ENCODE measurements at regions not wholly inside any gene's neighbourhood (a gene's known extent, or its start where the extent isn't known, plus 50 kb on each side); places are given as distances from the start of the nearest gene placed in this dataset.

DNA sequence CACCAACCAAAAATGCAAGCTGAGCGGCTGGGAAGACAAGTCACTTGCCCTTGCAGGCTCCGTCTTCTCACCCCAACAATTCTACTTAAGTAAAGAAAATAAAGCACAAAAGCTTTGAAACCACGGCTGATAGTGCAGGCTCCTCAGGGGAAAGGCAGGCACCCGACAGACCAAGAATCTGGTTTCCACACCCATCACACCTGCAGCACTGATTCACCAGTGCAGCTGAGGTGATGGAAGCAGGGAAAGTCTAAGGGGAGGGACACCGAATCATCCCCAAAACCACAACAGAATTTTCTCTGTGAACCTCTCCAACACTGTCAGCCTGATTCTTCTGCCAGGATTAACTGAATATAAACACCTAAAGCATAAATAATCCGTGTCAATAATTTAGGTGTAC is 62.0 kb upstream of the NSMCE3 start:
- no peaks in the 10 kb centered on the region for H3K36me3 ChIP-seq (ENCODE audit: control insufficient read depth in 2 of 2, extremely low read depth in 1 of 2, insufficient read depth in 2 of 2, low read length in 2 of 2)
- no peaks in the 10 kb centered on the region for H3K4me1 ChIP-seq (ENCODE audit: control insufficient read depth, extremely low read depth, insufficient read depth, low read length)
- H3K9me3 ChIP-seq (ENCODE audit: control insufficient read depth, low read depth, low read length) = no peaks in the 10 kb centered on the region
- DNase-seq (ENCODE audit: low read depth, low spot score) = no peak
- no peak overlapping the region for H3K9ac ChIP-seq (ENCODE audit: control insufficient read depth, extremely low read depth, insufficient read depth, low read length)
- H3K79me2 ChIP-seq (ENCODE audit: control insufficient read depth, insufficient read depth, low read length) = no peaks in the 10 kb centered on the region
- no peak overlapping the region for H3K27ac ChIP-seq (ENCODE audit: control insufficient read depth, insufficient read depth, low read length)
- H3K4me2 ChIP-seq (ENCODE audit: control insufficient read depth, extremely low read depth, insufficient read depth, low read depth, low read length) = no peak overlapping the region
- H3K9me1 ChIP-seq (ENCODE audit: control insufficient read depth, extremely low read depth, insufficient read depth, low read length) = no peaks in the 10 kb centered on the region
- dilution Hi-C loops (cut with MboI; ENCODE audit: extremely low pct_ligation_motif_present, low sequenced_read_pairs) = no loop called here
- FAIRE-seq = no peak
- no peak for TF ChIP-seq EZH2 (IDR thresholded peaks at IDR 0.05; ENCODE audit: low read length)
- TF ChIP-seq, protein P1, sequence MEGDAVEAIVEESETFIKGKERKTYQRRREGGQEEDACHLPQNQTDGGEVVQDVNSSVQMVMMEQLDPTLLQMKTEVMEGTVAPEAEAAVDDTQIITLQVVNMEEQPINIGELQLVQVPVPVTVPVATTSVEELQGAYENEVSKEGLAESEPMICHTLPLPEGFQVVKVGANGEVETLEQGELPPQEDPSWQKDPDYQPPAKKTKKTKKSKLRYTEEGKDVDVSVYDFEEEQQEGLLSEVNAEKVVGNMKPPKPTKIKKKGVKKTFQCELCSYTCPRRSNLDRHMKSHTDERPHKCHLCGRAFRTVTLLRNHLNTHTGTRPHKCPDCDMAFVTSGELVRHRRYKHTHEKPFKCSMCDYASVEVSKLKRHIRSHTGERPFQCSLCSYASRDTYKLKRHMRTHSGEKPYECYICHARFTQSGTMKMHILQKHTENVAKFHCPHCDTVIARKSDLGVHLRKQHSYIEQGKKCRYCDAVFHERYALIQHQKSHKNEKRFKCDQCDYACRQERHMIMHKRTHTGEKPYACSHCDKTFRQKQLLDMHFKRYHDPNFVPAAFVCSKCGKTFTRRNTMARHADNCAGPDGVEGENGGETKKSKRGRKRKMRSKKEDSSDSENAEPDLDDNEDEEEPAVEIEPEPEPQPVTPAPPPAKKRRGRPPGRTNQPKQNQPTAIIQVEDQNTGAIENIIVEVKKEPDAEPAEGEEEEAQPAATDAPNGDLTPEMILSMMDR (optimal IDR thresholded peaks at IDR 0.05 in 1 of 3, IDR thresholded peaks at IDR 0.05 in 1 of 3, conservative IDR thresholded peaks at IDR 0.05 in 1 of 3; ENCODE audit: extremely low read depth in 1 of 3, insufficient read depth in 2 of 3, low read length in 3 of 3) = no peak
- H3K27me3 ChIP-seq (ENCODE audit: control insufficient read depth, extremely low read depth, insufficient read depth, low read length) = no peaks in the 10 kb centered on the region
- H4K20me1 ChIP-seq (ENCODE audit: control insufficient read depth, extremely low read depth, insufficient read depth, low read length) = no peaks in the 10 kb centered on the region
- H3K4me3 ChIP-seq (ENCODE audit: control insufficient read depth in 2 of 3, extremely low read depth in 1 of 3, insufficient read depth in 2 of 3, low read depth in 1 of 3, low read length in 3 of 3) = no peak overlapping the region
- H2AFZ ChIP-seq (ENCODE audit: control insufficient read depth, low read length) = no peak overlapping the region

DNA sequence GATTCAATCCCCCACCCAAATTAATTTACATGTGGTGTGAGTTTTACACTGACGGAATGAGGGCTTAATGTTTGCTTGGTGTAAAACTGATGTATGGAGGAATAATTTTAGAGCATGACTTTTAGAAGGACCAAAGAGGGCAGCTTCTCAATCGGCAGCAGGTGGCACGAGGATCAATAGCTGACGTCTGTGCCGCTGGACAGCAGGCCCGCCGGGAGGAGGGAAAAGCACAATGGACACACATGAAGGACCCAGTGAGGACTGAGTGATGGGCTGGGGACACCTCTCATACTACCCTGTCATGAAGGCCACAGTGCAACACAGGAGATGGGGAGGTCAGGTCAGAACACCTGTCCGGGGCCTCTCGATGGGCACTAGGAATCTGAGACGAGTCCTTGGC is 61.4 kb upstream of the NSMCE3 start:
- dilution Hi-C loops (cut with MboI; ENCODE audit: extremely low pct_ligation_motif_present, low sequenced_read_pairs) = no loop called here
- H3K4me2 ChIP-seq (ENCODE audit: control insufficient read depth, extremely low read depth, insufficient read depth, low read depth, low read length) = no peak overlapping the region
- H3K4me1 ChIP-seq (ENCODE audit: control insufficient read depth, extremely low read depth, insufficient read depth, low read length) = no peaks in the 10 kb centered on the region
- no peaks in the 10 kb centered on the region for H3K79me2 ChIP-seq (ENCODE audit: control insufficient read depth, insufficient read depth, low read length)
- no peaks in the 10 kb centered on the region for H3K36me3 ChIP-seq (ENCODE audit: control insufficient read depth in 2 of 2, extremely low read depth in 1 of 2, insufficient read depth in 2 of 2, low read length in 2 of 2)
- H3K27ac ChIP-seq (ENCODE audit: control insufficient read depth, insufficient read depth, low read length) = no peak overlapping the region
- no peak overlapping the region for H3K9ac ChIP-seq (ENCODE audit: control insufficient read depth, extremely low read depth, insufficient read depth, low read length)
- H4K20me1 ChIP-seq (ENCODE audit: control insufficient read depth, extremely low read depth, insufficient read depth, low read length) = no peaks in the 10 kb centered on the region
- no peak for DNase-seq (ENCODE audit: low read depth, low spot score)
- no peaks in the 10 kb centered on the region for H3K9me1 ChIP-seq (ENCODE audit: control insufficient read depth, extremely low read depth, insufficient read depth, low read length)
- FAIRE-seq = no peak
- TF ChIP-seq EZH2 (IDR thresholded peaks at IDR 0.05; ENCODE audit: low read length) = no peak
- TF ChIP-seq, protein P1 (optimal IDR thresholded peaks at IDR 0.05 in 1 of 3, IDR thresholded peaks at IDR 0.05 in 1 of 3, conservative IDR thresholded peaks at IDR 0.05 in 1 of 3; ENCODE audit: extremely low read depth in 1 of 3, insufficient read depth in 2 of 3, low read length in 3 of 3) = no peak
- H2AFZ ChIP-seq (ENCODE audit: control insufficient read depth, low read length) = no peak overlapping the region
- H3K4me3 ChIP-seq (ENCODE audit: control insufficient read depth in 2 of 3, extremely low read depth in 1 of 3, insufficient read depth in 2 of 3, low read depth in 1 of 3, low read length in 3 of 3) = no peak overlapping the region
- no peaks in the 10 kb centered on the region for H3K27me3 ChIP-seq (ENCODE audit: control insufficient read depth, extremely low read depth, insufficient read depth, low read length)
- H3K9me3 ChIP-seq (ENCODE audit: control insufficient read depth, low read depth, low read length) = no peaks in the 10 kb centered on the region
